Prostate gland (tissue), 2 donors: ENCODE measurements at regions not wholly inside any gene's neighbourhood (a gene's known extent, or its start where the extent isn't known, plus 50 kb on each side); places are given as distances from the start of the nearest gene placed in this dataset.

Experiments
- CTCF ChIP-seq, 4 experiments: fragments of 200-600 bp in 2 of 4; fragments of 450-650 bp in 2 of 4; sonication (generic) in 2 of 4; IDR thresholded peaks; 1 replicate in 3 of 4; 2 replicates in 1 of 4; pipeline ENCODE4 v1.5.1; 2016 to 2019; ENCODE audit warnings: antibody characterized with exemption in 4 of 4, mild to moderate bottlenecking in 2 of 4, moderate library complexity in 2 of 4
- POLR2A ChIP-seq: fragments of 450-650 bp; IDR thresholded peaks from one replicate; pipeline ENCODE4 v1.6.1; 2016; ENCODE audit warnings: antibody characterized with exemption, mild to moderate bottlenecking
- POLR2AphosphoS5 ChIP-seq: sonication (generic); formaldehyde crosslinking; IDR thresholded peaks from one replicate; pipeline ENCODE4 v1.6.1; 2017; ENCODE audit warnings: antibody characterized with exemption

- TF ChIP-seq CTCF (IDR thresholded peaks at IDR 0.05) (no peak), POLR2AphosphoS5 (no peak), POLR2A (no peak)
Observed at GRCh38 chr12:111249757-111250156, 119.1 kb downstream of the PHETA1 start.
